K562 (cell line): ENCODE measurements at regions not wholly inside any gene's neighbourhood (a gene's known extent, or its start where the extent isn't known, plus 50 kb on each side); places are given as distances from the start of the nearest gene placed in this dataset.

Source experiments
- ATAC-seq: fragments of 200-7000 bp; cut with Tn5 transposase; 3 replicates; pipeline ENCODE4 v1.9.1; 2020; ENCODE audit warnings: moderate library complexity
- BruUV-seq: library from RNA; stranded (reverse); fragments of 400-500 nt; replicated peaks from 2 replicates; lab custom pipeline; 2021; lab: Mats Ljungman, UMichigan
- CTCF ChIA-PET: fragments of 300-600 bp; formaldehyde crosslinking; extraction: SDS; loops from one replicate; lab custom pipeline; 2021; ENCODE audit warnings: low intra/inter-chr PET ratio; lab: Yijun Ruan, JAX
- POLR2A ChIA-PET: fragments of 300-600, 350-650 bp; sonication (Branson Sonifier 250); formaldehyde crosslinking; extraction: SDS; loops from one replicate; lab custom pipeline; 2021; ENCODE audit warnings: antibody characterized with exemption, inconsistent platforms; lab: Yijun Ruan, JAX
- DNase-seq, 4 experiments: peaks; one replicate each; pipeline versions ENCODE4 v3.0.0 to v3.0.0-alpha.2; 2011 to 2018; ENCODE audit warnings: low spot score in 3 of 4, mixed read lengths in 3 of 4; ENCODE audit errors: extremely low read depth in 1 of 4
- FAIRE-seq: peaks from 2 replicates; lab custom pipeline; 2011; peaks lifted over from hg19 to GRCh38; lab: Jason Lieb, UNC
- H2AFZ ChIP-seq: 2 replicates; pipeline ENCODE4 v1.6.0; 2011; ENCODE audit warnings: low read depth, low read length, control low read depth, inconsistent platforms
- H3K27ac ChIP-seq: fragments of 200-600 bp; 3 replicates; pipeline ENCODE4 v1.8.0; 2011; ENCODE audit warnings: low read depth, mild to moderate bottlenecking, control low read depth, inconsistent platforms, low read length, moderate library complexity, mixed read lengths; ENCODE audit errors: extremely low read depth
- H3K27me3 ChIP-seq, 2 experiments: fragments of 300-600 bp in 1 of 2; 2 replicates in 1 of 2; 3 replicates in 1 of 2; pipeline versions ENCODE4 v1.6.0 to v1.8.0; 2011; ENCODE audit warnings: inconsistent platforms in 2 of 2, low read length in 2 of 2, mild to moderate bottlenecking in 1 of 2, mixed read lengths in 1 of 2, moderate library complexity in 1 of 2; ENCODE audit not compliant: control insufficient read depth in 2 of 2, insufficient read depth in 2 of 2
- H3K36me3 ChIP-seq: fragments of 300-600 bp; 3 replicates; pipeline ENCODE4 v1.8.0; 2011; ENCODE audit warnings: mild to moderate bottlenecking, low read length, inconsistent platforms; ENCODE audit not compliant: control insufficient read depth, insufficient read depth
- H3K4me1 ChIP-seq, 2 experiments: fragments of 200-600 bp in 1 of 2; replicated peaks in 1 of 2; 2 replicates in 1 of 2; 3 replicates in 1 of 2; pipeline versions ENCODE4 v1.5.1 to v1.8.0; 2011; ENCODE audit warnings: inconsistent platforms in 2 of 2, low read length in 2 of 2, mild to moderate bottlenecking in 1 of 2, mixed read lengths in 1 of 2, moderate library complexity in 1 of 2; ENCODE audit not compliant: control insufficient read depth in 2 of 2, insufficient read depth in 2 of 2
- H3K4me2 ChIP-seq: 2 replicates; pipeline ENCODE4 v1.6.1; 2011; ENCODE audit warnings: low read length, control low read depth, inconsistent platforms, mixed read lengths; ENCODE audit not compliant: insufficient read depth
- H3K4me3 ChIP-seq: fragments of 200-600 bp; sonication (generic), shearing (Covaris generic); 2 replicates; pipeline ENCODE4 v1.5.1; 2016; ENCODE audit warnings: control low read depth, inconsistent platforms
- H3K79me2 ChIP-seq: fragments of 200-600 bp; 3 replicates; pipeline ENCODE4 v1.8.0; 2011; ENCODE audit warnings: low read length, inconsistent platforms; ENCODE audit not compliant: control insufficient read depth, insufficient read depth
- H3K9ac ChIP-seq, 2 experiments: 2 replicates each; pipeline versions ENCODE4 v1.6.0 to v1.6.1; 2011; ENCODE audit warnings: low read depth in 2 of 2, low read length in 2 of 2, control low read depth in 1 of 2, inconsistent platforms in 1 of 2, mild to moderate bottlenecking in 1 of 2, mixed read lengths in 1 of 2; ENCODE audit not compliant: insufficient read depth in 1 of 2
- H3K9me1 ChIP-seq: one replicate; pipeline ENCODE4 v1.6.0; 2011; ENCODE audit warnings: inconsistent platforms, mild to moderate bottlenecking, low read length, moderate library complexity; ENCODE audit not compliant: control insufficient read depth, insufficient read depth
- H3K9me3 ChIP-seq: replicated peaks from 2 replicates; pipeline ENCODE4 v1.5.1; 2011; ENCODE audit warnings: low read depth, low read length, inconsistent platforms; ENCODE audit not compliant: control insufficient read depth, insufficient read depth
- H4K20me1 ChIP-seq: replicated peaks from 2 replicates; pipeline ENCODE4 v1.6.1; 2011; ENCODE audit warnings: low read length, inconsistent platforms, mixed read lengths; ENCODE audit not compliant: control insufficient read depth, insufficient read depth
- ASH1L ChIP-seq: fragments of 450-650 bp; IDR thresholded peaks from 2 replicates; pipeline ENCODE4 v1.6.1; 2018; ENCODE audit warnings: borderline replicate concordance, mild to moderate bottlenecking, low read depth; ENCODE audit not compliant: partially characterized antibody
- BACH1 ChIP-seq: fragments of 200-800 bp; sonication (Bioruptor generic); IDR thresholded peaks from 2 replicates; pipeline ENCODE4 v1.6.1; 2016; ENCODE audit warnings: missing genetic modification characterization, missing compliant biosample characterization
- CBX1 ChIP-seq: sonication (generic); IDR thresholded peaks from 2 replicates; pipeline ENCODE4 v1.6.1; 2016; ENCODE audit warnings: antibody characterized with exemption, low read depth, mild to moderate bottlenecking
- DDX20 ChIP-seq: fragments of 450-650 bp; IDR thresholded peaks from 2 replicates; pipeline ENCODE4 v1.6.1; 2016; ENCODE audit warnings: missing genetic modification characterization, low read depth, mild to moderate bottlenecking, missing compliant biosample characterization, moderate library complexity
- DNMT1 ChIP-seq: fragments of 450-650 bp; IDR thresholded peaks from 2 replicates; pipeline ENCODE4 v1.6.1; 2016; ENCODE audit warnings: antibody characterized with exemption, mild to moderate bottlenecking
- GTF2A2 ChIP-seq: IDR thresholded peaks from 2 replicates; pipeline ENCODE4 v1.6.1; 2016; ENCODE audit warnings: mild to moderate bottlenecking, missing genetic modification characterization, missing compliant biosample characterization
- KAT2B ChIP-seq: IDR thresholded peaks from one replicate; pipeline ENCODE4 v1.6.1; 2012; ENCODE audit warnings: low read depth, mild to moderate bottlenecking, control low read depth, inconsistent platforms, low read length, moderate library complexity
- MCM7 ChIP-seq, 2 experiments: fragments of 450-650 bp; IDR thresholded peaks; 2 replicates each; pipeline ENCODE4 v1.6.1; 2016 to 2018
- MEF2A ChIP-seq: IDR thresholded peaks from 2 replicates; pipeline ENCODE4 v1.6.1; 2011; ENCODE audit warnings: low read depth, mild to moderate bottlenecking, low read length, moderate library complexity; ENCODE audit not compliant: control insufficient read depth
- NCOA1 ChIP-seq: fragments of 450-650 bp; IDR thresholded peaks from 2 replicates; pipeline ENCODE4 v1.6.1; 2016; ENCODE audit warnings: low read depth
- PHF8 ChIP-seq: fragments of 200-600 bp; sonication (generic); IDR thresholded peaks from 2 replicates; pipeline ENCODE4 v1.6.1; 2012; ENCODE audit warnings: mixed run types, mild to moderate bottlenecking, inconsistent platforms, low read length, moderate library complexity, borderline replicate concordance
- PREB ChIP-seq: sonication (generic); formaldehyde crosslinking; IDR thresholded peaks from 2 replicates; pipeline ENCODE4 v1.8.1; 2023; ENCODE audit warnings: mild to moderate bottlenecking, missing genetic modification reagents
- PRPF4 ChIP-seq: fragments of 200-400 bp; formaldehyde crosslinking; IDR thresholded peaks from one replicate; pipeline ENCODE4 v1.6.1; 2017; ENCODE audit warnings: low read length, low read depth, mild to moderate bottlenecking; ENCODE audit not compliant: insufficient read depth, poor library complexity, severe bottlenecking
- RB1 ChIP-seq: fragments of 450-650 bp; IDR thresholded peaks from 2 replicates; pipeline ENCODE4 v1.6.1; 2017; ENCODE audit warnings: low read depth, mild to moderate bottlenecking
- RHOXF2B ChIP-seq: fragments of 250-450 bp; sonication (Bioruptor Pico); conservative IDR thresholded peaks from 2 replicates; pipeline ENCODE4 v1.5.1; 2021
- RREB1 ChIP-seq: fragments of 250-450 bp; sonication (Bioruptor Pico); IDR thresholded peaks from 2 replicates; pipeline ENCODE4 v1.4.0; 2020
- SMC3 ChIP-seq: conservative IDR thresholded peaks from 2 replicates; pipeline ENCODE4 v1.6.1; 2011; ENCODE audit warnings: low read depth, low read length, improper control_type of control experiment; ENCODE audit not compliant: insufficient read depth
- ZNF212 ChIP-seq: fragments of 450-650 bp; formaldehyde crosslinking; IDR thresholded peaks from 2 replicates; pipeline ENCODE4 v1.4.0; 2020; ENCODE audit warnings: mild to moderate bottlenecking
- ZNF347 ChIP-seq: fragments of 450-650 bp; formaldehyde crosslinking; IDR thresholded peaks from 2 replicates; pipeline ENCODE4 v1.4.0; 2020; ENCODE audit warnings: low read depth, mild to moderate bottlenecking, moderate library complexity
- ZNF780A ChIP-seq: fragments of 250-450 bp; sonication (Bioruptor Pico); IDR thresholded peaks from 2 replicates; pipeline ENCODE4 v1.5.0; 2021; ENCODE audit warnings: mild to moderate bottlenecking
- WGBS: fragments of 100-300 bp; shearing (Covaris generic); methylation state at CpG from one replicate; pipeline ENCODE4 v1.1.6; 2016; ENCODE audit warnings: low coverage, mixed read lengths; ENCODE audit not compliant: insufficient coverage; ENCODE audit errors: missing lambda C conversion rate; 5-methylcytosine and 5-hydroxymethylcytosine counted together
- in situ Hi-C: fragments of 300-500 bp; cut with MboI; formaldehyde crosslinking; loops from 4 replicates; pipeline ENCODE4 v1.15.0; 2018; ENCODE audit warnings: inconsistent platforms, mixed read lengths
- intact Hi-C: fragments of 100-400 bp; cut with micrococcal nuclease; formaldehyde crosslinking; loops from 2 replicates; pipeline ENCODE4 v1.14.2; 2022

- Histone ChIP-seq H3K27ac (no peak overlapping the region), H4K20me1 (no peaks in the 10 kb centered on the region), H3K36me3 (no peaks in the 10 kb centered on the region), H3K4me2 (no peak overlapping the region), H3K79me2 (no peaks in the 10 kb centered on the region), H3K9me1 (no peaks in the 10 kb centered on the region), H3K4me3 (no peak overlapping the region), H2AFZ (no peak overlapping the region), H3K4me1 (no peaks in the 10 kb centered on the region), H3K27me3 (no peaks in the 10 kb centered on the region), H3K9ac (no peak overlapping the region)
- ATAC-seq: no peak
- no peak for FAIRE-seq
- 0% methylated on average over 2 of the region's 2 CpGs for WGBS
- CTCF ChIA-PET: no interaction called here
- no peak for DNase-seq
- TF ChIP-seq NCOA1 (no peak), KAT2B (no peak), SMC3 (no peak), PHF8 (no peak), RB1 (no peak), MEF2A (no peak), MCM7 (IDR thresholded peaks at IDR 0.05) (no peak), ZNF347 (no peak), ZNF212 (CRISPR knock-in tag) (no peak), CBX1 (no peak), RHOXF2B (CRISPR knock-in tag) (no peak), ASH1L (no peak), DNMT1 (no peak), ZNF780A (CRISPR knock-in tag) (no peak), BACH1 (tag) (no peak), PRPF4 (no peak), GTF2A2 (no peak), RREB1 (CRISPR knock-in tag) (no peak), DDX20 (tag) (no peak), PREB (CRISPR knock-in tag) (no peak)
- TF ChIP-seq, all 486 proteins: peak for 0
- POLR2A ChIA-PET: no interaction called here
- intact Hi-C loops: no loop called here
- BruUV-seq: no TSS peak
- in situ Hi-C loops: no loop called here
- H3K9me3 ChIP-seq: no peaks in the 10 kb centered on the region
Observed at GRCh38 chr13:47326061-47326460, 429.2 kb upstream of the HTR2A start.
